HG02973 (cell line): ENCODE measurements at regions not wholly inside any gene's neighbourhood (a gene's known extent, or its start where the extent isn't known, plus 50 kb on each side); places are given as distances from the start of the nearest gene placed in this dataset.
"Not testable (repeated sequence)": the region's sequence is repeated elsewhere in the genome, so short reads cannot be mapped to it uniquely, and the experiment has no call there.

ENCODE experiments used
- ATAC-seq: cut with Tn5 transposase; IDR thresholded peaks from one replicate; pipeline ENCODE4 v1.9.1; 2021; ENCODE audit warnings: moderate library complexity; ENCODE audit not compliant: unreplicated experiment

DNA sequence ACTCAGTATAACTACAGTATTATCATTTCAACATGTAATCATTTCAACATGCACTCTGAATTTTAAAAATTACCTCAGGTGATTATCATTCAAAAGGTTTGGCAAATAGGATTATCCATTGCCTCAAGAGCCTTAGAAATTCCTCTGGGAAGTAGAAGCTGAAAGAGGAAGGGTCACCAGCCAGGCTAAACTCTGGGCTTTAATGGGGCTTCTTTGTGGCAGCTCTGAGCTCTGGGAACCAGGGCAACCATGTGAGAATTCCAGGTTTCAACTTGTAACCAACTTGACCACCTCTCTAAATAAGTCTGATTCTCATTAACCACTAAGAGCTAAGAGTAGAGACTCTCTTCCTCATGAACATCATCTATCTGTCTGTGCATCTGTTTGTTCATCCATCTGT is 117.2 kb upstream of the MED14 start:
- ATAC-seq = no peak

- ATAC-seq = no peak
These were observed 117.9 kb upstream of the MED14 start for GRCh38 chrX:40853004-40853815.

DNA sequence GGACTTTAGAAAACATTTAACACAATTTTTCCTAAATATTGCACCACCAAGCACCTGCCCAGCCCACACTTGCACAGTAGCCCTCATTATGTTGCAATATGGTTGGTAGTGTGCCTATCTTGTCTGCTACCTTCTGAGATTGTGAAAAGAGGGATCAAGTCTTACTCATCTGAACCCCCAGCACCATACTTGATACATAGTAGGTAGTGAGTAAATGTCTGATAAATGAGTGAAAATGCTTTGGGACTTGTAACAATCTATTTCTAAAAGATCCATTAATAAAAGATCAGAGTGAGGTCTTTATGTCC is 118.4 kb upstream of the MED14 start:
- no peak for ATAC-seq

DNA sequence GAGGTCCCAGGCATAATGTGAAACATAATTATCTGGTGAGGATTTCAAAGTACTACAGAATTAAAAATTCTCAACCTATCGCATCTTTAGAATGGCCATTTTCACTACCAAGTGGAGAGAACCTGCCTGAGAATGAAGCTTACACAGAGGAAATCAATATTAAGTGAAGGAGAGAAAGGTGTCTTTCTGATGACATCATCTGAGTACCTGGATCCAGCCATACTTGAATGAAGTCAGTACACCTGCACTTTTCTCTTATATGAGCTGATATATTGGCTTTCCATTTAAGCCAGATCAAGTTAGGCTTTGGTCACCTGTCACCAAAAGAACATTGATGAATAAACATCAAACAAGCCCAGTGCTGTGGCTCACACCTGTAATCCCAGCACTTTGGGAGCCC is 118.9 kb upstream of the MED14 start:
- no peak for ATAC-seq

DNA sequence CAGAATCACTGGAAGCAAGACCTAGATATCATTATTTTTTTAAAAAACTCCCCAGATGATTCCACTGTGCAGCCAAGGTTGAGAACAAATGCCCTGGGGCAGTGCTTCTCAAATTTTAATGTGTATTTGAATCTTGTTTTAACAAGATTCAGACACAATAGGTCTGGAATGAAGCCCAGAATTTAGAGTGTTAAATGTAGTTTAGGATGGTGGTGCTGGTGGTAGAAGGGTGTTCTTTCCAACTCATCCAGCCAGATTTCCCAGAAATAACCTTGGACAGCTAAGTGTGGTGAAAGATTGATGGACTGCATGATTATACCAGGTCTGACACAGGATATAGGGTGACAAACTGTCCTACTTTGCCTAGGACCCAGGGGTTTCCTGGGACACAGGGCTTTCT is 120.1 kb upstream of the MED14 start:
- no peak for ATAC-seq

GRCh38 chrX:40855932-40856515 is 120.7 kb upstream of the MED14 start:
- no peak for ATAC-seq

DNA sequence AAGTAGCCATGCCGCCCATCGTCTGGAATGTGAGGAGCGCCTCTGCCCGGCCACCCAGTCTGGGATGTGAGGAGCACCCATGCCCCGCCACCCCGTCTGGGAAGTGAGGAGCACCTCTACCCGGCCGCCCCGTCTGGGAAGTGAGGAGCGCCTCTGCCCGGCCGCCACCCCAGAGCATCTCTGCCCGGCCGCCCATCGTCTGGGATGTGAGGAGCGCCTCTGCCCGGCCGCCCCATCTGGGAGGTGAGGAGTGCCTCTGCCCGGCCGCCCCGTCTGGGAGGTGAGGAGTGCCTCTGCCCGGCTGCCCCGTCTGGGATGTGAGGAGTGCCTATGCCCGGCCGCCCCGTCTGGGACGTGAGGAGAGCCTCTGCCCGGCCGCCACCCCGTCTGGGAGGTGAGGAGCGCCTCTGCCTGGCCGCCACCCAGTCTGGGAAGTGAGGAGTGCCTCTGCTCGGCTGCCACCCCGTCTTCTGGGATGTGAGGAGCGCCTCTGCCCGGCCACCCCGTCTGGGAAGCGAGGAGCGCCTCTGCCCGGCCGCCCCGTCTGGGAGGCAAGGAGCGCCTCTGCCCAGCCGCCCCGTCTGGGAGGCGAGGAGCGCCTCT is 126.7 kb upstream of the MED14 start:
- ATAC-seq = not testable (repeated sequence)

- not testable (repeated sequence) for ATAC-seq
These were observed 127.9 kb upstream of the MED14 start for GRCh38 chrX:40863260-40863659.

DNA sequence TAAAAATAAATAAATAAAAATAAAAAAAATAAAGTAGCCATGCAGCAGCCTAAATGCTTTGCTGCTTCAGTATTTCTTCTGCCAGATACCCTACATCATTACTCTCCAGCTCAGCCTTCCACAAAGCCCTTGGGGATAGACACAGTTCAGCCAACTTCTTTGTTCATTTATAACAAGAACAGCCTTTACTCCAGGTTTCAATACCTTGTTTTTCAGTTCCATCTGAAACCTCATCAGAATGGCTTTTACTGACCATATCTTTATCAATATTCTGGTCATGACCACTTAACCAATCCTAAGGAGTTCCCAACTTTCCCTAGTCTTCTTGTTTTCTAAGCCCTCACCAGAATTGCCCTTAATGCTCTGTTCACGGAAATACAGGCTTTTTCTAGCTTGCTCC is 128.3 kb upstream of the MED14 start:
- ATAC-seq = no peak

DNA sequence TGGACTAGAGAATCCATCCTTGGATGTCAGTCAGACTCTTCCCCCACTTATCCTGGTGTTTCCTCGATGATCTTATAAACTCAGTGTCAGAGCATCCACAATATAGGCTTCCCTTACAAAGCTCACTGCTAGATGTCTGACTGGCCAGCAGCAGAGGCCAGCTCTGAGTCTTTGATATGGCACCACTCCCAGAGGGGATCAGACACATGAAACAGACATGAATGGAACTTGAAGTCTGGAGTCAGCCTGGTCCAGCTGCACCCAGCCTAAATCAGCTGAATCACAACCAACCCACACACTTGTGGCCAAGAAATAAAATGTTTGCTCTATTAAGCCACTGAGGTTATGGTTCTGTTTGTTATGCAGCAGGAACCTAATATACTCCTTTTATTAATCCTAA is 129.6 kb upstream of the MED14 start:
- ATAC-seq = no peak

DNA sequence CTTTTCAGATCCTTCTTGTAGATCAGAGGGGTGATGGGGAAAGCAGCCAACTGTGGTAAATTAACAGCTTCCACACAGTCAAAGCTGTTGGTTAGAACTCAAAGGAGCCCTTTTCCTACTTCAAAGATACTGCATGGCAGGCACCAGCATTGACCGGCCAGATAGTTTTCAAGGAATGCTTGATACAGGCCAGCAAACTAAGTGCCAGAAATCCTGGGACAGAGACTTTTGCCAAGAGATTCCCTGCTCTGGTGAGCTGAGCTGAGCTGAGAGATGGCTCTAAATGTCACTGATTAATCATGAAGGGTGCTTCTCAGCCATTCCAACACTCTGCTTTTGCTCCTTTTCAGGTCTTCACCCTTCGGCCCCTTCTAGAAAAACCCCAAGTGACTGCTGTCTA is 131.6 kb upstream of the MED14 start:
- no peak for ATAC-seq

DNA sequence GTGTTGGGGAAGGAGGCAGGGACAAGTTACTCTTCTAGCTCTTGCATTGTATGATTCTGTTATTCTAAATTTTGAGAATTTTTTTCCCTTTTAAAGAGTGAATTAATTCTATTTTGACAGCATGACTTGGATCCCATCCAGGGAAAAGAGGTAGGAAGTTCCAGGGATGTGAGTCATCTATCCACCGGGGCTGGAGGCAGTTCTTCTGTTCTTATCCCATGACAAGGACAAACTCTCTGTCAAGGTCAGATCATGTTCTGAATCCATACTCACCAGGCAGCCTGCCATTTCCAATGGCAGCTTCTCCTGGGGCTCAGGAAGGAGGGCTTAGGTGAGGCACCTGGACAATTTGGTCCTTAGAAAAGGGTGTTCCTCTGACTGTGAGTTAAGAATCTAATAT is 132.0 kb upstream of the MED14 start:
- no peak for ATAC-seq

- no peak for ATAC-seq
These were observed 133.5 kb upstream of the MED14 start for GRCh38 chrX:40868868-40869267.

GRCh38 chrX:40870982-40871381 is 135.6 kb upstream of the MED14 start:
- ATAC-seq = not testable (repeated sequence)

- no peak for ATAC-seq
These were observed 136.2 kb upstream of the MED14 start for GRCh38 chrX:40871385-40872082.

- ATAC-seq = no peak
These were observed 137.0 kb upstream of the MED14 start for GRCh38 chrX:40872351-40872750.

DNA sequence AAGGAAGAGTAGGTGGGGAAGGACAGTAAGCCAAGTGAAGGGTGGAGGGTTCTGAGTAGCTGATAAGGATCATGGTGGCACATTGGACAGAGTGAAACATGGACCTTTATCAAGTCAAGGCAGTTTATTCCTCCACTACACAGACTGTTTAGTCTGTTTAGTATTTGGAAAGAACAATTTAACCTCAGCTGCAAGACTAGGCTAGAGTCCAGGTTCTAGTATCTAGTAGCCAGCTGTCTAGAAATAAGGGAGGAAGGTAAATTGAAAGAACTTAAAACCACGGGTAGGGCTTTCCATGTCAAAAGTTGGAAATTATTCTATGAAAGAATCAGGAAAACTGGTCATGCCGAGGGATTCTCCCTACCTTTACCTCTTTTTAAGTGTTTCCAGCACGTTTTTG is 140.1 kb upstream of the MED14 start:
- no peak for ATAC-seq

- ATAC-seq = no peak
These were observed 142.5 kb upstream of the MED14 start for GRCh38 chrX:40877887-40878286.

DNA sequence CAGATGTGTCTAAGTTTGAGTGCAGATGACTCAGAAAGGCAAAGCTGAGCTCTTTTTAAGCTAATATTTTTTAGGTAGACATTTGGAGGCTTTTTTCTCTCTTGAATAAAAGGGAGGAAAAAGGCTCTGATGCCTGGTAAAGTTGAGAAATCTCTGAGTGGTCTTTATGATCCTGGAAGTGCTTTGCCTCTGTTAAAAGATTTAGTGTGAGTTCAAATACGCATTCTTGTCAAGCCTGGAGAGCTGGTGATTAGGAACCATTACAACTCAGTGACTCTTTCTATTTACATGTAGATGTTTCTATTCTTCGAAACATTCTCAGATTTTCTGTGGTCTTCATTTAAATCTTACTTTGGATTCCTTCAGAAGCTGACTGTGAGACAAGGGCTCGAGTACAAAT is 143.4 kb upstream of the MED14 start:
- ATAC-seq = no peak

- ATAC-seq = not testable (repeated sequence)
These were observed 143.8 kb upstream of the MED14 start for GRCh38 chrX:40879172-40879571.

- no peak for ATAC-seq
These were observed 145.4 kb upstream of the MED14 start for GRCh38 chrX:40880712-40881111.
